ENCODE measurements at regions not wholly inside any gene's neighbourhood (a gene's known extent, or its start where the extent isn't known, plus 50 kb on each side); places are given as distances from the start of the nearest gene placed in this dataset.
"Not testable (repeated sequence)": the region's sequence is repeated elsewhere in the genome, so short reads cannot be mapped to it uniquely, and the experiment has no call there.

DNA sequence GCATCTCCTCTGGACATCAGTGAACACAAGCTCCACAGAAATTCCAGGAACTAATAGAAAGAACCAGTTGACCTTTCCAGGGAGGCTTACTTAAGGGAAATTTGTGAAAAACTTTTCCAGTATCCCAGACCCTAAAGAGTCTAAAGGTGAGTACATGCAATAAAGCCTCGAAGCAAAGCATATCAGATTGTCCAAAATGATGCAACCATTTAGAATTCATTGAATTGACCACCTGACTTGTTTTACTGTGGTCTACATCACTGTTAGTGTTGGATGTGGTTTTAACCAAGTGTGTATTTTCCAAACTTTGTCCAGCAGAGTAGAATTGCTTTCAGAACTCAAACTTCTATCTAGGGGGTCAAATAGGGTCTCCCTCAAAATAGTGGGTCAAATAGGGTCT lies 76.3 kb upstream of the TIAM1 start:
- 91 to 96% methylated on average over 1 of the region's 1 CpG for WGBS, 2 donors

GRCh38 chr21:31418377-31419001 lies 74.4 kb upstream of the TIAM1 start:
- intact Hi-C loops (cut with DNase I; ENCODE audit: low total_unique reads) = no loop called here
- H3K4me3 ChIP-seq (ENCODE audit: low read depth, poor library complexity, severe bottlenecking) = no peak overlapping the region
- 90 to 93% methylated on average over 9 of the region's 9 CpGs for WGBS, 2 donors
- peak in 1 of 2 donors; percentile 34 for DNase-seq (ENCODE audit: low spot score in 2 of 2)
- no peak for TF ChIP-seq POLR2A (IDR thresholded peaks at IDR 0.05)
- TF ChIP-seq CTCF (IDR thresholded peaks at IDR 0.05) = no peak

More for the DNA sequence above, 76.3 kb upstream of the TIAM1 start:
- H3K4me3 ChIP-seq (ENCODE audit: low read depth, poor library complexity, severe bottlenecking) = no peak overlapping the region
- DNase-seq (ENCODE audit: low spot score in 2 of 2) = no peak
- TF ChIP-seq POLR2A (IDR thresholded peaks at IDR 0.05) (no peak), CTCF (IDR thresholded peaks at IDR 0.05) (no peak)
- intact Hi-C loops (cut with DNase I; ENCODE audit: low total_unique reads) = no loop called here

DNA sequence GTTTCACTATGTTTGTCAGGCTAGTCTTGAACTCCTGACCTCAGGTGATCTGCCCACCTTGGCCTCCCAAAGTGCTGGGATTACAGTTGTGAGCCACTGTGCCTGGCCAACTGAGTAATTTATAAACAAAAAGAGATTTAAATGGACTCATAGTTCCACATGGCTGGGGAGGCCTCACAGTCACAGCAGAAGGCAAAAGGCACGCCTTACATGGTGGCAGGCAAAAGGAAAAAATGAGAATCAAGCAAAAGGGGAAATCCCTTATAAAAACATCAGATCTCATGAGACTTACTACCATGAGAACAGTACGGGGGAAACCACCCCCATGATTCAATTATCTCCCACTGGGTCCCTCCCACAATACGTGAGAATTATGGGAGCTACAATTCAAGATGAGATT lies 73.2 kb upstream of the TIAM1 start:
- WGBS, 2 donors = 90 to 94% methylated on average over 3 of the region's 3 CpGs
- intact Hi-C loops (cut with DNase I; ENCODE audit: low total_unique reads); H3K4me3 ChIP-seq (ENCODE audit: low read depth, poor library complexity, severe bottlenecking): not testable (repeated sequence)
- peak in 1 of 2 donors; percentile 13 for DNase-seq (ENCODE audit: low spot score in 2 of 2)

- DNase-seq (ENCODE audit: low spot score in 2 of 2) = peak in 1 of 2 donors; percentile 21
- H3K4me3 ChIP-seq (ENCODE audit: low read depth, poor library complexity, severe bottlenecking) = no peak overlapping the region
- 81 to 87% methylated on average over 2 of the region's 2 CpGs for WGBS, 2 donors
- TF ChIP-seq CTCF (IDR thresholded peaks at IDR 0.05) (no peak), POLR2A (IDR thresholded peaks at IDR 0.05) (no peak)
- intact Hi-C loops (cut with DNase I; ENCODE audit: low total_unique reads) = no loop called here
These were observed 72.4 kb upstream of the TIAM1 start for GRCh38 chr21:31416465-31416864.

DNA sequence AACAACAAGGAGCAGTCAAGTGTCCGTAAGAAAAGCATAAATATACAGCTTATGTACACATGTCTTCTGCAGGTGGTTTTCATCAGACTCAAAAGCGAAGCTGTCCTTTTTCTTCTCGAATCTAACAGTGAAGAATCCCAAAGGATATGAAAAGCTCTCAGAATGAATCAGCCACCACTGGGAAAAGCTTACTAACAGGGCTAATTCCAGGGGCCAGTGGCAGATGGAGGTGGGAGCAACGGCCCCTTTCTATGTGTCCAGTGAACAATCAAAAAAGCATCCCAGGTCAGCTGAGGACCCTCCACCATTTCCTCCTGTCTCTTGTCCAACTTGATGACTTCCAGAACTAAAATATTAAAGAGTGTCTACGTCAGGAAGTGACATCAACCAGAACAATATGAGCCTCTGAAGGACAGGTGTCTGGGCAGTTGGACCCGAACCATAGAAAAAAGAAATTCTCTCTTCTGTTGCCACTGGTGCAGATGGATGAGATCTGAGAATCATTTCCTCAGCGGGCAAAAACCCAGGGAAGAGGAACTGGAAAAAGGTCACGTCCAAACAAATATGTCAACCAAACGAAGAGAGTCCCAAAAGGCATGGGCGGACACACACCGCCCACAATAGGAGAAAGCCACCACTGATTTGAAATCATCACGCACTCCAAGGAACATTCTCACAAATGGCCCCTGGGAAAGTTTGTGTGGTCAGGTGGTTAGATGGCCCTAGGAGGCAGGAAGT lies 70.4 kb upstream of the TIAM1 start:
- DNase-seq (ENCODE audit: low spot score in 2 of 2) = peak in 1 of 2 donors; percentile 48
- 65 to 81% methylated on average over 12 of the region's 12 CpGs for WGBS, 2 donors
- H3K4me3 ChIP-seq (ENCODE audit: low read depth, poor library complexity, severe bottlenecking) = no peak overlapping the region
- intact Hi-C loops (cut with DNase I; ENCODE audit: low total_unique reads) = no loop called here
- no peak for TF ChIP-seq CTCF (IDR thresholded peaks at IDR 0.05)
- TF ChIP-seq POLR2A (IDR thresholded peaks at IDR 0.05) = no peak

GRCh38 chr21:31413698-31414097 lies 69.6 kb upstream of the TIAM1 start:
- DNase-seq (ENCODE audit: low spot score in 2 of 2) = peak in 1 of 2 donors; percentile 67
- intact Hi-C loops (cut with DNase I; ENCODE audit: low total_unique reads) = no loop called here
- no peak for TF ChIP-seq CTCF (IDR thresholded peaks at IDR 0.05)
- no peak for TF ChIP-seq POLR2A (IDR thresholded peaks at IDR 0.05)
- WGBS, 2 donors = 78 to 82% methylated on average over 9 of the region's 9 CpGs
- H3K4me3 ChIP-seq (ENCODE audit: low read depth, poor library complexity, severe bottlenecking) = no peak overlapping the region

Measured in lower leg skin (tissue), 4 donors.